Heart right ventricle (tissue), 16 donors: ENCODE measurements at regions not wholly inside any gene's neighbourhood (a gene's known extent, or its start where the extent isn't known, plus 50 kb on each side); places are given as distances from the start of the nearest gene placed in this dataset.

ENCODE experiments used
- ATAC-seq, 8 donors: fragments of 200-7000 bp; cut with Tn5 transposase; one replicate each; pipeline ENCODE4 v1.9.1; 2020; ENCODE audit warnings: mild to moderate bottlenecking in 8 of 8, moderate library complexity in 8 of 8, moderate number of reproducible peaks in 1 of 8
- DNase-seq, 2 donors: peaks; one replicate each; pipeline ENCODE4 v3.0.0-alpha.2; 2020
- H3K27ac ChIP-seq, 10 donors: fragments of 200-600 bp; sonication (generic) in 2 of 10; one replicate each; pipeline versions ENCODE4 v1.5.0 to v1.8.0; 2020 to 2022; ENCODE audit warnings: mild to moderate bottlenecking in 3 of 10
- H3K27me3 ChIP-seq, 7 donors: fragments of 200-600 bp; one replicate each; pipeline ENCODE4 v1.8.0; 2021 to 2022; ENCODE audit warnings: mild to moderate bottlenecking in 2 of 7
- H3K36me3 ChIP-seq, 9 donors: fragments of 200-600 bp; sonication (generic) in 1 of 9; one replicate each; pipeline versions ENCODE4 v1.5.0 to v1.8.0; 2020 to 2022; ENCODE audit warnings: mild to moderate bottlenecking in 2 of 9
- H3K4me1 ChIP-seq, 9 donors: fragments of 200-600 bp; sonication (generic) in 1 of 9; one replicate each; pipeline versions ENCODE4 v1.5.0 to v1.8.0; 2020 to 2022; ENCODE audit warnings: mild to moderate bottlenecking in 4 of 9
- H3K4me3 ChIP-seq, 10 donors: fragments of 200-600 bp; sonication (generic) in 2 of 10; one replicate each; pipeline versions ENCODE4 v1.5.0 to v1.8.0; 2020 to 2022; ENCODE audit warnings: mild to moderate bottlenecking in 7 of 10, moderate library complexity in 2 of 10
- H3K9me3 ChIP-seq, 11 donors: fragments of 200-600 bp in 10 of 11; sonication (generic) in 2 of 11; one replicate each; pipeline versions ENCODE4 v1.5.0 to v1.8.0; 2013 to 2022; ENCODE audit warnings: mild to moderate bottlenecking in 2 of 11, control low read depth in 1 of 11, moderate library complexity in 1 of 11
- CTCF ChIP-seq, 9 donors: fragments of 200-600 bp; sonication (generic) in 2 of 9; IDR thresholded peaks; one replicate each; pipeline versions ENCODE4 v1.5.0 to v1.8.0; 2021 to 2022; ENCODE audit warnings: antibody characterized with exemption in 9 of 9, mild to moderate bottlenecking in 5 of 9, moderate library complexity in 1 of 9
- WGBS, 2 donors: extraction: QIAGEN DNeasy Blood & Tissue Kit; methylation state at CpG; one replicate each; pipeline ENCODE4 v1.1.7; 2013; ENCODE audit warnings: inconsistent platforms in 1 of 2; 5-methylcytosine and 5-hydroxymethylcytosine counted together
- intact Hi-C, 10 donors: fragments of 100-400 bp; cut with DNase I; formaldehyde crosslinking; loops; one replicate each; pipeline versions ENCODE4 v1.11.1 to v1.14.2; 2022
- donor health status: Arrhythmogenic right ventricular cardiomyopathy.
- donor health status: ischemic (EF 13 %, LVEDD 7.1; RV severe dilation, severe dysfunction).
- donor health status: healthy with polysubstance abuse.
- donor health status: DM: no; HTN: yes; CAD: no.
- donor health status: DM: no; HTN: no; CAD: no.
- donor health status: ischemic (EF 25% LVEDD 6.9; RV normal size, moderate dysfunction).
- donor health status: ischemic (EF 25% LVEDD 5.7; RV mildly dilated, moderate dysfunction).
- donor health status: healthy.
- donor health status: DM: yes; HTN: yes; CAD: no.
- donor health status: Ischemic cardiomyopathy.
- donor health status: ischemic (EF 35%, LVEDD 5.7; RV mildly dilated, moderate dysfunction).
- donor health status: nonischemic (EF 11% LVEDD 7.7; RV severe dilation, severe dysfunction).
- donor health status: DM: yes; HTN: yes; CAD: no.
- donor health status: PGD.
- donor health status: ischemic (EF 29% LVEDD 5.4; RV normal size, mild dysfunction).
- donor health status: nonischemic (EF 23%, LVEDD 6.1; RV moderate dilation, normal function).

DNA sequence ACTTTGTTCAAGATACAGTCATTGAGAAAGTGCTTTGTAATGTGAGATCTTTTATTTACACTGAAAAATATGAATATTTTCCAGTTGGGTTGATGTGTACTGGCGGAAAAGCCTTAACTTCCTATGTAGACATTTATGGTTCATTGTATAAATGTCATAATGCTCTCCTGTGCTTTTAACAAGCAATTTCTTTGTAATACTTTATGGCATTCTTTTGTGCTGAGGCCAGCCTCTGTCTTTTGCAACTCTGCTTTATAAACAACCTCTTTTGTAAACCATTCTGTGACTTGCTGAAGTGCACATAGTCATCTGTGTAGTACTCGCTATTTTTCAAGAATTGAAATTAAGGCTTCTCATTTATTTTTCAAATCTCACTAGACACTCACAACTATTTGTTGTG lies 291.2 kb downstream of the CDH11 start:
- H3K4me1 ChIP-seq = no peaks in the 10 kb centered on the region
- no peak overlapping the region for H3K4me3 ChIP-seq
- peaks cover 0 to 14% (median 0%) of the 10 kb centered on the region in 11 donors for H3K9me3 ChIP-seq
- no peaks in the 10 kb centered on the region for H3K36me3 ChIP-seq
- 90 to 94% methylated on average over 2 of the region's 2 CpGs for WGBS, 2 donors
- intact Hi-C loops = no loop called here
- no peaks in the 10 kb centered on the region for H3K27me3 ChIP-seq
- DNase-seq = no peak
- TF ChIP-seq CTCF (IDR thresholded peaks at IDR 0.05) = no peak
- ATAC-seq = no peak
- H3K27ac ChIP-seq = no peak overlapping the region

DNA sequence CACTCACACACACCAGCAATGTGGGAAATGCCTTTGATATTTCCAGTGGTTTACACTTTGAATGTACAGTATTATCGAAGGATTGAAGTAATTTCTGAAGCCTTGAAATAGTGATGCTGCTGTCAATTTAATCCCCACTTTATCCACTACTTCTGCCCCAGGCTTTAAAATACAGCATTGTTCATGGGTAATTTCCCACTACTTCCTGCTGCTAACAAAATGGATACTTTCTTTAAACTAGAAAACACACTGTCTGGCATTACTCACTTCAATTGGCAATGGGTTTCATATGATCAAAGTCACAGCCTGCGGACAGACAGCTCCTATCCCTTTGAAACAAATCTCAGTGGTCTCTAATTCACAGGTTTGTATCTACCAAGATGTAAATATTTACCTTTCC lies 292.2 kb downstream of the CDH11 start:
- 67 to 92% methylated on average over 2 of the region's 2 CpGs for WGBS, 2 donors
- no peak for TF ChIP-seq CTCF (IDR thresholded peaks at IDR 0.05)
- no peak for ATAC-seq

GRCh38 chr16:64826374-64826773 lies 295.5 kb downstream of the CDH11 start:
- Histone ChIP-seq H3K36me3 (no peaks in the 10 kb centered on the region), H3K27me3 (no peaks in the 10 kb centered on the region), H3K4me1 (no peaks in the 10 kb centered on the region), H3K9me3 (peaks cover 0 to 12% (median 0%) of the 10 kb centered on the region in 11 donors), H3K4me3 (no peak overlapping the region), H3K27ac (no peak overlapping the region)
- DNase-seq (no peak), ATAC-seq (no peak)
- intact Hi-C loops = no loop called here
- TF ChIP-seq CTCF (IDR thresholded peaks at IDR 0.05) = no peak
- 66 to 81% methylated on average over 2 of the region's 2 CpGs for WGBS, 2 donors

More for the DNA sequence above, 292.2 kb downstream of the CDH11 start:
- H3K27me3 ChIP-seq = no peaks in the 10 kb centered on the region
- H3K36me3 ChIP-seq = no peaks in the 10 kb centered on the region
- H3K4me3 ChIP-seq = no peak overlapping the region
- intact Hi-C loops = no loop called here
- DNase-seq = no peak
- no peak overlapping the region for H3K27ac ChIP-seq
- H3K9me3 ChIP-seq = peaks cover 0 to 18% (median 0%) of the 10 kb centered on the region in 11 donors
- H3K4me1 ChIP-seq = no peaks in the 10 kb centered on the region

DNA sequence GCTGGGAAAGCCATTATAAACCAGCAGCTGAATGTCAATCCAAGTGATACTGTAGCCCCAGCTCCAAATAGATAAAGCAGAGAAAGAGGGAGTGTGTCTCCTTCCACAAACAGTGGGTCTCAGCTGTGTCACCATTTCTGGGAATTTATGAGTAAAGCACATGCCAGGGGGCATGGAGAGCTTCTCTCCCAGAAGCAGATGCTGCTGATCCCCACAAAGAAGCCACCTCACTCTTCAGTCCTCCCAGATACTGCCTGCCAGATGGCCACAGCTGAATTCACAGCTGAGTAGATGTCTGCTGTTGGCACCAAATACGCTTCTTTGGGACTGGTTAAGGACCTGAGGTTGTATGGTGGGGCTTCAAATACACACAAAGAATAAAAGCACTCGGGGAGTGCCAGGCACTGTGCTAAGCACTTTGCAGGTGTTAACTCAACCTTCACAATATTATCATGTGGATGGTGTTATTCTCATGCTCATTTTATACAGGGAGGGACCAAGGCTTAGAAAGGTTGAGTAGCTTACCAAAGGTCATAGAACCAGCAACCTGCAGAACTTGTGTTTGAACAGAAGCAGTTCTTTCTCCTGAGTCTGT lies 298.3 kb downstream of the CDH11 start:
- TF ChIP-seq CTCF (IDR thresholded peaks at IDR 0.05) = no peak
- Histone ChIP-seq H3K4me1 (no peaks in the 10 kb centered on the region), H3K27ac (no peak overlapping the region), H3K9me3 (peaks cover 0 to 12% (median 0%) of the 10 kb centered on the region in 11 donors), H3K27me3 (no peaks in the 10 kb centered on the region), H3K36me3 (no peaks in the 10 kb centered on the region), H3K4me3 (no peak overlapping the region)
- 67 to 73% methylated on average over 2 of the region's 2 CpGs for WGBS, 2 donors
- no peak for ATAC-seq
- intact Hi-C loops = no loop called here
- DNase-seq = no peak
